ENCODE measurements at regions not wholly inside any gene's neighbourhood (a gene's known extent, or its start where the extent isn't known, plus 50 kb on each side); places are given as distances from the start of the nearest gene placed in this dataset.

DNA sequence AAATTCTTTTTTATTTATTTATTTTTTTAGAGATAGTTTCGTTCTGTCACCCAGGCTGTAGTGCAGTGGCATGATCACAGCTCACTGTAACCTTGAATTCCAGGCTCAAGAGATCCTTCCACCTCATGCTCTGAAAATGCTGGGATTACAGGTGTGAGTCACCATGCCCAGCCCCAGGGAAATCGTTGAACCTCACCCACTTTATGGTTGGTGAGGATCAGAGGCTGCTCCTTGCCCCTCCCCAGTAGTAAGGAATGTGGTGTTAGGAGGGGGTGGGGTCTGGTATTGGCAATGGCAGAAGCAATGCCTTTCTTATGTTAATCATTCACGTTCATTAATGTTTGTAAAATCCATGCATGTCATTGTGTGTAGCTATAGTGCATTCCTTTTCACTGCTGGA lies 161.9 kb downstream of the SUCLG1 start:
- TF ChIP-seq, protein P1, sequence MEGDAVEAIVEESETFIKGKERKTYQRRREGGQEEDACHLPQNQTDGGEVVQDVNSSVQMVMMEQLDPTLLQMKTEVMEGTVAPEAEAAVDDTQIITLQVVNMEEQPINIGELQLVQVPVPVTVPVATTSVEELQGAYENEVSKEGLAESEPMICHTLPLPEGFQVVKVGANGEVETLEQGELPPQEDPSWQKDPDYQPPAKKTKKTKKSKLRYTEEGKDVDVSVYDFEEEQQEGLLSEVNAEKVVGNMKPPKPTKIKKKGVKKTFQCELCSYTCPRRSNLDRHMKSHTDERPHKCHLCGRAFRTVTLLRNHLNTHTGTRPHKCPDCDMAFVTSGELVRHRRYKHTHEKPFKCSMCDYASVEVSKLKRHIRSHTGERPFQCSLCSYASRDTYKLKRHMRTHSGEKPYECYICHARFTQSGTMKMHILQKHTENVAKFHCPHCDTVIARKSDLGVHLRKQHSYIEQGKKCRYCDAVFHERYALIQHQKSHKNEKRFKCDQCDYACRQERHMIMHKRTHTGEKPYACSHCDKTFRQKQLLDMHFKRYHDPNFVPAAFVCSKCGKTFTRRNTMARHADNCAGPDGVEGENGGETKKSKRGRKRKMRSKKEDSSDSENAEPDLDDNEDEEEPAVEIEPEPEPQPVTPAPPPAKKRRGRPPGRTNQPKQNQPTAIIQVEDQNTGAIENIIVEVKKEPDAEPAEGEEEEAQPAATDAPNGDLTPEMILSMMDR (IDR thresholded peaks at IDR 0.05) = no peak
- no peak for TF ChIP-seq POLR2A (IDR thresholded peaks at IDR 0.05)

Data from testis (tissue), 2 donors.